Cardiac muscle cell (in vitro differentiated cells and primary cell): ENCODE measurements at regions not wholly inside any gene's neighbourhood (a gene's known extent, or its start where the extent isn't known, plus 50 kb on each side); places are given as distances from the start of the nearest gene placed in this dataset.

Source experiments
- DNase-seq, 2 donors: peaks; one replicate each; pipeline versions ENCODE4 v3.0.0 to v3.0.0-alpha.2; 2010 to 2017; ENCODE audit warnings: low read depth in 1 of 2, low spot score in 1 of 2
- H3K27ac ChIP-seq: fragments of 200-600 bp; sonication (generic); 2 replicates; pipeline ENCODE4 v1.5.1; 2016
- H3K27me3 ChIP-seq: fragments of 200-600 bp; sonication (generic); 2 replicates; pipeline ENCODE4 v1.6.0; 2016; ENCODE audit warnings: control low read depth
- H3K36me3 ChIP-seq: fragments of 200-600 bp; sonication (generic); 2 replicates; pipeline ENCODE4 v1.5.1; 2016; ENCODE audit warnings: control low read depth
- H3K4me1 ChIP-seq: fragments of 200-600 bp; sonication (generic); 2 replicates; pipeline ENCODE4 v1.8.1; 2017; ENCODE audit warnings: low read depth, mild to moderate bottlenecking, mixed run types
- H3K4me3 ChIP-seq: fragments of 200-600 bp; sonication (generic); 2 replicates; pipeline ENCODE4 v1.5.1; 2016; ENCODE audit warnings: mild to moderate bottlenecking
- H3K9me3 ChIP-seq: fragments of 200-600 bp; sonication (generic); 2 replicates; pipeline ENCODE4 v1.5.1; 2017; ENCODE audit warnings: low read depth, mild to moderate bottlenecking, control low read depth
- TF ChIP-seq, protein P1 (sequence below): IDR thresholded peaks from 2 replicates; pipeline ENCODE4 v1.5.1; 2012; ENCODE audit warnings: low read depth, mild to moderate bottlenecking, low read length

DNA sequence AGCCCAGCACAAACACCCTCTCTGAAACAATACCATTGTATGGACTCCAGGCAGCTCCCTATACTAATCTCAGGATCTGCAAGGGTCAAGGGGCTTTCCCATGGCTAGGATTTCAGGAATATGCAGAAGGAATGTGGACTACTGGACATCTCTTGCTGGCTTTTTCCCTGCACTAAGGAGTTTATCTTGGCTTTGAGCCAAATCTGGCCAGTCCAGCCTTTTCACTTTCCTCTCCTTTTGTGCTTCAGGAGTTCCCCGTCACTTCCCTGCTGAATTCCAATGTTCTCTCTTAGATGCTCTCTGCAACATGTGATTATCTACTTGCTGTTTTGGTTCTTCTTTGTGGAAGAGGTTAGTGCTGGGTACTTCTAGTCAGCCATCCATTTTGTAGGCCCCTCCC, 568.2 kb downstream of the HDGFL1 start:
- Histone ChIP-seq H3K9me3 (no peaks in the 10 kb centered on the region), H3K36me3 (no peaks in the 10 kb centered on the region), H3K4me1 (no peaks in the 10 kb centered on the region), H3K27me3 (no peaks in the 10 kb centered on the region), H3K27ac (no peak overlapping the region), H3K4me3 (no peak overlapping the region)
- TF ChIP-seq, protein P1, sequence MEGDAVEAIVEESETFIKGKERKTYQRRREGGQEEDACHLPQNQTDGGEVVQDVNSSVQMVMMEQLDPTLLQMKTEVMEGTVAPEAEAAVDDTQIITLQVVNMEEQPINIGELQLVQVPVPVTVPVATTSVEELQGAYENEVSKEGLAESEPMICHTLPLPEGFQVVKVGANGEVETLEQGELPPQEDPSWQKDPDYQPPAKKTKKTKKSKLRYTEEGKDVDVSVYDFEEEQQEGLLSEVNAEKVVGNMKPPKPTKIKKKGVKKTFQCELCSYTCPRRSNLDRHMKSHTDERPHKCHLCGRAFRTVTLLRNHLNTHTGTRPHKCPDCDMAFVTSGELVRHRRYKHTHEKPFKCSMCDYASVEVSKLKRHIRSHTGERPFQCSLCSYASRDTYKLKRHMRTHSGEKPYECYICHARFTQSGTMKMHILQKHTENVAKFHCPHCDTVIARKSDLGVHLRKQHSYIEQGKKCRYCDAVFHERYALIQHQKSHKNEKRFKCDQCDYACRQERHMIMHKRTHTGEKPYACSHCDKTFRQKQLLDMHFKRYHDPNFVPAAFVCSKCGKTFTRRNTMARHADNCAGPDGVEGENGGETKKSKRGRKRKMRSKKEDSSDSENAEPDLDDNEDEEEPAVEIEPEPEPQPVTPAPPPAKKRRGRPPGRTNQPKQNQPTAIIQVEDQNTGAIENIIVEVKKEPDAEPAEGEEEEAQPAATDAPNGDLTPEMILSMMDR, result no peak
- DNase-seq, result peak; percentile 29 to 60

DNA sequence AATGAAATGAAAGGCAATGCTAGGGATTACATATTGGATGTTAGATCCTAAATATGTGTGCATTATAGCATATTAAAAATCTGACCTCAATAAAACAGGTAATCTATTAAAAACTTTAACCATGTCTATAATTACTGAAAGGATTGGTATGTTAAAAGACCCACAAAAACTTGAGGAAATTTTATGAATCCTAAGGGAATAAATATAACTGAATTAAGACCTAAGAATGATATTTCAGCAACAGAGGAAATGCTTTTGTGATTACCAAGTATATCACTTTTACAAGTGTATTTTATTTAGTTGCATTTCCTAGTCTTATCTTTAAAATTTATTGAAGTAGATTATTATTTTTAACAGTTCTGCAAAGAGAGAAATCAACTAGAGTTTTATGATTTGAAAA, 571.5 kb downstream of the HDGFL1 start:
- H3K9me3 ChIP-seq, result no peaks in the 10 kb centered on the region
- no peaks in the 10 kb centered on the region for H3K36me3 ChIP-seq
- H3K4me1 ChIP-seq, result no peaks in the 10 kb centered on the region
- no peak overlapping the region for H3K27ac ChIP-seq
- no peak overlapping the region for H3K4me3 ChIP-seq
- no peaks in the 10 kb centered on the region for H3K27me3 ChIP-seq
- TF ChIP-seq, protein P1, result no peak
- DNase-seq, result no peak

- Histone ChIP-seq H3K4me3 (no peak overlapping the region), H3K27me3 (no peaks in the 10 kb centered on the region), H3K4me1 (no peaks in the 10 kb centered on the region), H3K27ac (no peak overlapping the region), H3K9me3 (no peaks in the 10 kb centered on the region), H3K36me3 (no peaks in the 10 kb centered on the region)
- TF ChIP-seq, protein P1, result no peak
- DNase-seq, result no peak
These were observed 576.4 kb downstream of the HDGFL1 start for GRCh38 chr6:23145781-23146180.

DNA sequence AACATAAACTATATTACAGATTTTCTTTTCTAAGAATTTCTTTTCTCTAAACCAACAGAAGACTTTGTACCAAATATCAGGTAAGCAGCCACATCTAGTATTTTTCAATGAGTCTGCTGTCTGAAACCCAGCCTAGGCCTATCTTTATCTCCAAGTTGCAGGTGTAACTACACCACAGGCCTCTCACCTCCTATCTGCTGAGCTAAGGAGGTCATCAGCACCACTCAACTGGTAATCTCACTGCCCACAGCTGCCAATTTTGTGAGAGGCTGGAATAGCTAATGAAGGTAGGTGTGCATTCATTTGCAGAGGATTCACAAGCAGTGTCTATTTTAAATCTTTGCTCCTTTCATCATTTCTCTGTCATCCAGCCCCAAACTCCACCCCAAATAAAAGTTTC, 584.8 kb downstream of the HDGFL1 start:
- H3K4me1 ChIP-seq, result no peaks in the 10 kb centered on the region
- H3K9me3 ChIP-seq, result no peaks in the 10 kb centered on the region
- TF ChIP-seq, protein P1, result no peak
- H3K36me3 ChIP-seq, result no peaks in the 10 kb centered on the region
- H3K4me3 ChIP-seq, result no peak overlapping the region
- no peak for DNase-seq
- H3K27me3 ChIP-seq, result no peaks in the 10 kb centered on the region
- no peak overlapping the region for H3K27ac ChIP-seq

- TF ChIP-seq, protein P1, result no peak
- DNase-seq, result peak in 1 of 2 donors; percentile 71
- H3K27me3 ChIP-seq, result no peaks in the 10 kb centered on the region
- H3K4me3 ChIP-seq, result no peak overlapping the region
- H3K36me3 ChIP-seq, result no peaks in the 10 kb centered on the region
- H3K9me3 ChIP-seq, result no peaks in the 10 kb centered on the region
- no peaks in the 10 kb centered on the region for H3K4me1 ChIP-seq
- H3K27ac ChIP-seq, result no peak overlapping the region
These were observed 600.7 kb downstream of the HDGFL1 start for GRCh38 chr6:23170049-23170448.

DNA sequence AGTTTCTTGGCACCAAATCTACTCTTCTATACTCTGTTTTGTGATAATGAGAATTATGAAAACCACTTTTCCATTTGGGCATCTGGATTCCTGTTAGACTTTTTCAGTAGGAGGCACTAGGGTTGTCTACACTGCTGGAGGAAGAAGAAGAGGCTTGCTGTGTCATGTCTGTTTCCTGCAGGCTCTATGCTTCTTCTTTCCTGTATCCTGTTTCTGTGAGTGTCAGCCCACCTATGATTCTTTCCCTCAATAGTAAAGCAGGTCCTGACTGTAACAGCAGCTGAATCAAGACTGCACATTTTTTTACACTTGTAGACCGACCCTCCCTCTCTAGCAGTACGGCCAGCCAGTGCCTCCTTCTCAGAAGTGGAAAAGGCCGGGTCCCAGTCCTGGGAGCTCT, 603.9 kb downstream of the HDGFL1 start:
- Histone ChIP-seq H3K4me3 (no peak overlapping the region), H3K9me3 (no peaks in the 10 kb centered on the region), H3K27ac (no peak overlapping the region), H3K27me3 (no peaks in the 10 kb centered on the region), H3K36me3 (no peaks in the 10 kb centered on the region), H3K4me1 (peaks cover 7% of the 10 kb centered on the region)
- peak in 1 of 2 donors; percentile 23 for DNase-seq
- TF ChIP-seq, protein P1, result no peak
